ENCODE measurements at regions not wholly inside any gene's neighbourhood (a gene's known extent, or its start where the extent isn't known, plus 50 kb on each side); places are given as distances from the start of the nearest gene placed in this dataset.

- TF ChIP-seq CTCF (IDR thresholded peaks at IDR 0.05): no peak
- no peak for TF ChIP-seq POLR2A (IDR thresholded peaks at IDR 0.05)
- no peak for TF ChIP-seq POLR2AphosphoS5 (IDR thresholded peaks at IDR 0.05)
These were observed 89.5 kb downstream of the SNX5 start for GRCh38 chr20:17878912-17879602.

Data from breast epithelium (tissue), 3 donors.